Loucy (cell line): ENCODE measurements at regions not wholly inside any gene's neighbourhood (a gene's known extent, or its start where the extent isn't known, plus 50 kb on each side); places are given as distances from the start of the nearest gene placed in this dataset.

Experiments
- CTCF ChIP-seq: fragments of 200-600 bp; sonication (generic); conservative IDR thresholded peaks from 2 replicates; pipeline ENCODE4 v1.5.1; 2014; ENCODE audit warnings: mild to moderate bottlenecking, antibody characterized with exemption, low read length
- EZH2phosphoT487 ChIP-seq: fragments of 200-600 bp; IDR thresholded peaks from 2 replicates; pipeline ENCODE4 v1.6.1; 2018; ENCODE audit warnings: antibody characterized with exemption, mild to moderate bottlenecking, moderate library complexity, borderline replicate concordance

GRCh38 chr3:180277041-180277440, 240.3 kb upstream of the PEX5L start:
- TF ChIP-seq EZH2phosphoT487: no peak
- TF ChIP-seq CTCF: no peak
